Ectodermal cell (in vitro differentiated cells): ENCODE measurements at regions not wholly inside any gene's neighbourhood (a gene's known extent, or its start where the extent isn't known, plus 50 kb on each side); places are given as distances from the start of the nearest gene placed in this dataset.

Experiments used
- H3K27ac ChIP-seq: 2 replicates; pipeline ENCODE4 v1.7.0; 2013; ENCODE audit warnings: mild to moderate bottlenecking, low read depth, low read length; ENCODE audit not compliant: insufficient read depth, poor library complexity, severe bottlenecking
- H3K27me3 ChIP-seq: 2 replicates; pipeline ENCODE4 v1.7.0; 2013; ENCODE audit warnings: mild to moderate bottlenecking, low read length; ENCODE audit not compliant: insufficient read depth, control insufficient read depth, poor library complexity, severe bottlenecking
- H3K36me3 ChIP-seq: one replicate; pipeline ENCODE4 v1.7.0; 2013; ENCODE audit warnings: low read length; ENCODE audit not compliant: control insufficient read depth, insufficient read depth
- H3K4me1 ChIP-seq: one replicate; pipeline ENCODE4 v1.7.0; 2013; ENCODE audit warnings: low read length; ENCODE audit not compliant: control insufficient read depth, insufficient read depth
- H3K4me3 ChIP-seq: 2 replicates; pipeline ENCODE4 v1.7.0; 2013; ENCODE audit warnings: low read depth, low read length, control low read depth; ENCODE audit not compliant: insufficient read depth
- H3K9me3 ChIP-seq: 2 replicates; pipeline ENCODE4 v1.7.0; 2013; ENCODE audit warnings: mild to moderate bottlenecking, low read length, moderate library complexity; ENCODE audit not compliant: control insufficient read depth
- WGBS, 2 experiments: methylation state at CpG; one replicate each; pipeline ENCODE4 v1.1.7; 2013; ENCODE audit warnings: missing lambda C conversion rate in 2 of 2; 5-methylcytosine and 5-hydroxymethylcytosine counted together

- Histone ChIP-seq H3K9me3 (no peaks in the 10 kb centered on the region), H3K4me1 (no peaks in the 10 kb centered on the region)
Observed at GRCh38 chr1:235002706-235003300, 125.8 kb downstream of the TOMM20 start.

GRCh38 chr1:234999513-234999940 lies 129.1 kb downstream of the TOMM20 start:
- H3K4me3 ChIP-seq: no peak overlapping the region
- 92 to 97% methylated on average over 10 of the region's 10 CpGs for WGBS, 2 experiments

More at GRCh38 chr1:235002706-235003300, 125.8 kb downstream of the TOMM20 start:
- Histone ChIP-seq H3K4me3 (no peak overlapping the region), H3K36me3 (no peaks in the 10 kb centered on the region), H3K27ac (no peak overlapping the region), H3K27me3 (no peaks in the 10 kb centered on the region)
- 93 to 95% methylated on average over 10 of the region's 10 CpGs for WGBS, 2 experiments

GRCh38 chr1:234997896-234998741 lies 130.5 kb downstream of the TOMM20 start:
- H3K4me3 ChIP-seq: no peak overlapping the region
- H3K27ac ChIP-seq: no peak overlapping the region

More at GRCh38 chr1:234999513-234999940, 129.1 kb downstream of the TOMM20 start:
- H3K36me3 ChIP-seq: no peaks in the 10 kb centered on the region
- H3K4me1 ChIP-seq: no peaks in the 10 kb centered on the region
- no peak overlapping the region for H3K27ac ChIP-seq
- no peaks in the 10 kb centered on the region for H3K27me3 ChIP-seq
- H3K9me3 ChIP-seq: no peaks in the 10 kb centered on the region

GRCh38 chr1:234997201-234997895 lies 131.3 kb downstream of the TOMM20 start:
- no peaks in the 10 kb centered on the region for H3K4me1 ChIP-seq
- no peak overlapping the region for H3K27ac ChIP-seq
- no peaks in the 10 kb centered on the region for H3K36me3 ChIP-seq
- no peaks in the 10 kb centered on the region for H3K27me3 ChIP-seq
- no peaks in the 10 kb centered on the region for H3K9me3 ChIP-seq
- H3K4me3 ChIP-seq: no peak overlapping the region
- 92 to 93% methylated on average over 16 of the region's 16 CpGs for WGBS, 2 experiments

More at GRCh38 chr1:234997896-234998741, 130.5 kb downstream of the TOMM20 start:
- no peaks in the 10 kb centered on the region for H3K4me1 ChIP-seq
- H3K27me3 ChIP-seq: no peaks in the 10 kb centered on the region
- WGBS, 2 experiments: 91 to 92% methylated on average over 17 of the region's 17 CpGs
- H3K36me3 ChIP-seq: no peaks in the 10 kb centered on the region
- H3K9me3 ChIP-seq: no peaks in the 10 kb centered on the region

- H3K27ac ChIP-seq: no peak overlapping the region
Observed at GRCh38 chr1:234996245-234996757, 132.3 kb downstream of the TOMM20 start.

GRCh38 chr1:234994436-234995295 lies 134.0 kb downstream of the TOMM20 start:
- WGBS, 2 experiments: 85% methylated on average over 12 of the region's 12 CpGs
- Histone ChIP-seq H3K4me1 (no peaks in the 10 kb centered on the region), H3K36me3 (no peaks in the 10 kb centered on the region), H3K27ac (no peak overlapping the region), H3K9me3 (no peaks in the 10 kb centered on the region), H3K4me3 (no peak overlapping the region), H3K27me3 (no peaks in the 10 kb centered on the region)

More at GRCh38 chr1:234996245-234996757, 132.3 kb downstream of the TOMM20 start:
- Histone ChIP-seq H3K9me3 (no peaks in the 10 kb centered on the region), H3K4me3 (no peak overlapping the region), H3K36me3 (no peaks in the 10 kb centered on the region), H3K4me1 (no peaks in the 10 kb centered on the region), H3K27me3 (no peaks in the 10 kb centered on the region)
- 92 to 95% methylated on average over 8 to 9 of the region's 9 CpGs for WGBS, 2 experiments

- peaks cover 16% of the 10 kb centered on the region for H3K4me1 ChIP-seq
- no peak overlapping the region for H3K4me3 ChIP-seq
- no peak overlapping the region for H3K27ac ChIP-seq
- WGBS, 2 experiments: 95 to 100% methylated on average over 3 of the region's 3 CpGs
- no peaks in the 10 kb centered on the region for H3K27me3 ChIP-seq
- no peaks in the 10 kb centered on the region for H3K36me3 ChIP-seq
- no peaks in the 10 kb centered on the region for H3K9me3 ChIP-seq
Observed at GRCh38 chr1:234992065-234992464, 136.6 kb downstream of the TOMM20 start.

GRCh38 chr1:234990874-234991801 lies 137.5 kb downstream of the TOMM20 start:
- H3K27ac ChIP-seq: no peak overlapping the region
- H3K9me3 ChIP-seq: no peaks in the 10 kb centered on the region
- H3K4me3 ChIP-seq: no peak overlapping the region
- H3K4me1 ChIP-seq: peaks cover 23% of the 10 kb centered on the region
- H3K36me3 ChIP-seq: no peaks in the 10 kb centered on the region
- WGBS, 2 experiments: 91 to 93% methylated on average over 9 of the region's 9 CpGs
- H3K27me3 ChIP-seq: no peaks in the 10 kb centered on the region

- H3K4me1 ChIP-seq: peaks cover 23% of the 10 kb centered on the region
- H3K9me3 ChIP-seq: no peaks in the 10 kb centered on the region
Observed at GRCh38 chr1:234990328-234990675, 138.3 kb downstream of the TOMM20 start.

More at GRCh38 chr1:234990328-234990675, 138.3 kb downstream of the TOMM20 start:
- no peaks in the 10 kb centered on the region for H3K36me3 ChIP-seq
- no peak overlapping the region for H3K4me3 ChIP-seq
- no peak overlapping the region for H3K27ac ChIP-seq
- no peaks in the 10 kb centered on the region for H3K27me3 ChIP-seq
- WGBS, 2 experiments: 62 to 65% methylated on average over 3 of the region's 3 CpGs
